Hepatocyte (in vitro differentiated cells): ENCODE measurements at regions not wholly inside any gene's neighbourhood (a gene's known extent, or its start where the extent isn't known, plus 50 kb on each side); places are given as distances from the start of the nearest gene placed in this dataset.

Source experiments
- CTCF ChIP-seq: fragments of 200-600 bp; sonication (generic); IDR thresholded peaks from 2 replicates; pipeline ENCODE4 v1.5.1; 2016; ENCODE audit warnings: antibody characterized with exemption, mild to moderate bottlenecking; ENCODE audit not compliant: poor library complexity
- EZH2 ChIP-seq: fragments of 200-600 bp; sonication (generic); IDR thresholded peaks from 2 replicates; pipeline ENCODE4 v1.6.1; 2016; ENCODE audit warnings: antibody characterized with exemption, mild to moderate bottlenecking, borderline replicate concordance

DNA sequence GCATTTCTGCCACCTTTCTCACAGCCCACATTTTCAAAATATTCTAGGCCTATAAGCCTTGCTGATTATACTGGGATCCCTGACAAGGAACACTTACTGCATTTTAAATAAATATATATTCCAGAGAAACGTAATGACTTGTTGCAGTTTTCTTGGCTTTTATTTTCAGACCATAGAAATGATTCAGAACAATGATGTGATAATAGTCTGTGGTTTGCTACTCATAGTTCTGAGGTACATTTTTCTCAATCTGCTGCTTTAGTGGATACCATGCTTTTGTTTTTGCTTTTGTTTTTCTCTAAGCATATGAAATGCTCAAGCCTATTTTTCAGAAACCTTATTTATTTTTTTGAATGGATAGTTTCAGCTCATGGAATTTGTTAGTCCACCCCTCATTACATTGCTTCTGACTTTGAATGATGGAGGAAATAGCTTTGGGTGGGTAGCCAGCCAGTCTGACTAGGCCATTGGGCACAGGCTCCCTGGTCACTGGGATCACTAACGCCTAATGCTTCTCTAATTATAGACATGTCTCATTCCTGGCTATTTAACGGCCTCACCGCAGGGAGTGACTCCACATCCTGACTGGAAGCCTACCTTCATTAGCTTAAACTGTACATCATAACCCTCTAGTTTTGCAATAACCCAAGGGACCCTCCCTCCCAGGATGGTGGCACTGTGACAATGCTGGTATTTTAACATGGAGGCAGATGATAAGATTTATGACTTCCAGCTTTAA lies 66.1 kb downstream of the MBL2 start:
- TF ChIP-seq CTCF (no peak), EZH2 (no peak)
